PFSK-1 (cell line): ENCODE measurements at regions not wholly inside any gene's neighbourhood (a gene's known extent, or its start where the extent isn't known, plus 50 kb on each side); places are given as distances from the start of the nearest gene placed in this dataset.

ENCODE experiments used
- FOXP2 ChIP-seq: optimal IDR thresholded peaks from 2 replicates; pipeline ENCODE3; 2011; ENCODE audit warnings: borderline replicate concordance, control low read depth, inconsistent platforms; ENCODE audit not compliant: insufficient read depth; ENCODE audit errors: extremely low read length, extremely low read depth
- POLR2AphosphoS5 ChIP-seq: IDR thresholded peaks from 2 replicates; pipeline ENCODE4 v1.6.1; 2012; ENCODE audit warnings: low read depth, mild to moderate bottlenecking, control low read depth, low read length, moderate library complexity
- REST ChIP-seq, 2 experiments: IDR thresholded peaks; 2 replicates each; pipeline versions ENCODE4 v1.6.1 to v1.8.0; 2011 to 2012; ENCODE audit warnings: low read depth in 2 of 2, low read length in 2 of 2, control low read depth in 1 of 2, inconsistent platforms in 1 of 2, mild to moderate bottlenecking in 1 of 2, moderate library complexity in 1 of 2; ENCODE audit not compliant: insufficient read depth in 1 of 2
- SIN3A ChIP-seq: IDR thresholded peaks from 2 replicates; pipeline ENCODE4 v1.6.1; 2012; ENCODE audit warnings: mild to moderate bottlenecking, low read length, moderate library complexity, borderline replicate concordance; ENCODE audit not compliant: insufficient read depth
- TAF1 ChIP-seq: IDR thresholded peaks from 2 replicates; pipeline ENCODE4 v1.6.1; 2012; ENCODE audit warnings: low read length, control low read depth, borderline replicate concordance; ENCODE audit not compliant: insufficient read depth

DNA sequence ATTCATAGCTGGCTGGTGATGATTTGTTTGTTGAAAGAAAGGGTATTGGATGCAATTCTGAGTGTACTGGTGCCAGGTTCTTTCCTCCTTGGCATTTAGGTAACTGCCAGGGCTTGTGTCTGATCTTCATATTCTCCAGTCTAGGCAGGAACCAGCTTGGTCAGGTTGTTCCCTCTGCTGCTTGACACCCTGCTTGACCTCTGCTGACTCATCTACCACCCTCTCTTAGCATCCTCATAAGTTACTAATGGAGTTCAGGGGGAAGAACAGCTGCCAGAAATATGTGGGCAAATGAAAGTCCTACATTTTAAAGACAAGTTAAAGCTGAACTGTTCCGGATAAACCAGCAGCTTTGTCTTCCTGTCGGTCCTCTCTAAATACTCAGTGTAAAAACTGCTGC, 116.1 kb upstream of the TNC start:
- TF ChIP-seq REST (IDR thresholded peaks at IDR 0.05; ENCODE audit: insufficient read depth in 1 of 2, low read depth in 2 of 2, low read length in 2 of 2) (no peak), SIN3A (no peak), POLR2AphosphoS5 (no peak), TAF1 (no peak), FOXP2 (no peak)

- TF ChIP-seq FOXP2 (no peak), REST (IDR thresholded peaks at IDR 0.05; ENCODE audit: insufficient read depth in 1 of 2, low read depth in 2 of 2, low read length in 2 of 2) (no peak), TAF1 (no peak), POLR2AphosphoS5 (no peak), SIN3A (no peak)
Observed at GRCh38 chr9:115235221-115235620, 117.3 kb upstream of the TNC start.

GRCh38 chr9:115237385-115237998, 119.5 kb upstream of the TNC start:
- TF ChIP-seq SIN3A (no peak), TAF1 (no peak), REST (IDR thresholded peaks at IDR 0.05; ENCODE audit: insufficient read depth in 1 of 2, low read depth in 2 of 2, low read length in 2 of 2) (no peak), FOXP2 (no peak), POLR2AphosphoS5 (no peak)

DNA sequence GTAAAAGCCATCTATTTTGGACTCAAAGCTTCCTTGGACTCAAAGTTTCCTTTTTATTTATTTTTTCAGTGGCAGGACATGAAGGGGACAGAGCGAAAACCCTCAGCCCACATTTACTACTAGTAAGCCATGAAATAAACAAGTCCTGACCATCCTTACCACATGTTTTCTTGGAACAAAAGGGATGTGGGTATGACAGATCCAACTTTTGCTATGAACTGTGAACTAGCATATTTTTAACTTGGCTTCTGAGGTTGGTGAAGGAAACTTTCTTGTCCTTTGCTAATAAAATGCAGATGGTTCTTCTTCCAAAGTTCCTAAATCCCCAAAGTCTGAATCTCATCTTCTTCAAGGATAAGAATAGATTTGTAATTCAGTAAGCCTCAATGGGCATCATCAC, 122.7 kb upstream of the TNC start:
- TF ChIP-seq POLR2AphosphoS5 (no peak), TAF1 (no peak), REST (IDR thresholded peaks at IDR 0.05; ENCODE audit: insufficient read depth in 1 of 2, low read depth in 2 of 2, low read length in 2 of 2) (no peak), SIN3A (no peak)

GRCh38 chr9:115241641-115242040, 123.7 kb upstream of the TNC start:
- TF ChIP-seq TAF1 (no peak), SIN3A (no peak), REST (IDR thresholded peaks at IDR 0.05; ENCODE audit: insufficient read depth in 1 of 2, low read depth in 2 of 2, low read length in 2 of 2) (no peak), POLR2AphosphoS5 (no peak), FOXP2 (no peak)
